ENCODE measurements at regions not wholly inside any gene's neighbourhood (a gene's known extent, or its start where the extent isn't known, plus 50 kb on each side); places are given as distances from the start of the nearest gene placed in this dataset.

- Histone ChIP-seq H3K4me1 (ENCODE audit: low read length) (no peaks in the 10 kb centered on the region), H3K36me3 (replicated peaks; ENCODE audit: low read depth, low read length) (no peaks in the 10 kb centered on the region), H3K9me3 (ENCODE audit: insufficient read depth, low read length) (no peaks in the 10 kb centered on the region), H3K79me2 (ENCODE audit: low read length) (no peaks in the 10 kb centered on the region), H3K27me3 (ENCODE audit: low read depth, low read length) (peaks cover 25% of the 10 kb centered on the region), H3K4me3 (ENCODE audit: low read length) (no peak overlapping the region), H3K27ac (ENCODE audit: low read length) (no peak overlapping the region), H3K4me2 (ENCODE audit: low read length) (no peak overlapping the region), H2AFZ (ENCODE audit: low read depth, low read length) (no peak overlapping the region), H4K20me1 (ENCODE audit: insufficient read depth, low read length) (no peaks in the 10 kb centered on the region), H3K9ac (ENCODE audit: low read length) (no peak overlapping the region)
- no peak for TF ChIP-seq EZH2phosphoT487 (IDR thresholded peaks at IDR 0.05; ENCODE audit: low read depth)
- TF ChIP-seq CTCF (IDR thresholded peaks at IDR 0.05; ENCODE audit: low read depth, low read length): no peak
These were observed 267.6 kb downstream of the METTL4 start for GRCh38 chr18:2303517-2304238.

- Histone ChIP-seq H3K9ac (ENCODE audit: low read length) (no peak overlapping the region), H3K4me2 (ENCODE audit: low read length) (no peak overlapping the region), H3K4me1 (ENCODE audit: low read length) (no peaks in the 10 kb centered on the region), H3K9me3 (ENCODE audit: insufficient read depth, low read length) (no peaks in the 10 kb centered on the region), H3K79me2 (ENCODE audit: low read length) (no peaks in the 10 kb centered on the region), H4K20me1 (ENCODE audit: insufficient read depth, low read length) (no peaks in the 10 kb centered on the region), H3K36me3 (replicated peaks; ENCODE audit: low read depth, low read length) (no peaks in the 10 kb centered on the region), H2AFZ (ENCODE audit: low read depth, low read length) (no peak overlapping the region), H3K27ac (ENCODE audit: low read length) (no peak overlapping the region), H3K27me3 (ENCODE audit: low read depth, low read length) (peaks cover 25% of the 10 kb centered on the region), H3K4me3 (ENCODE audit: low read length) (no peak overlapping the region)
- TF ChIP-seq CTCF (IDR thresholded peaks at IDR 0.05; ENCODE audit: low read depth, low read length): no peak
- TF ChIP-seq EZH2phosphoT487 (IDR thresholded peaks at IDR 0.05; ENCODE audit: low read depth): no peak
These were observed 266.7 kb downstream of the METTL4 start for GRCh38 chr18:2304378-2305175.

- Histone ChIP-seq H3K4me1 (ENCODE audit: low read length) (no peaks in the 10 kb centered on the region), H3K36me3 (replicated peaks; ENCODE audit: low read depth, low read length) (no peaks in the 10 kb centered on the region), H3K9ac (ENCODE audit: low read length) (no peak overlapping the region), H3K27me3 (ENCODE audit: low read depth, low read length) (peaks cover 13% of the 10 kb centered on the region), H3K4me2 (ENCODE audit: low read length) (no peak overlapping the region), H3K4me3 (ENCODE audit: low read length) (no peak overlapping the region), H3K27ac (ENCODE audit: low read length) (no peak overlapping the region), H4K20me1 (ENCODE audit: insufficient read depth, low read length) (no peaks in the 10 kb centered on the region), H3K9me3 (ENCODE audit: insufficient read depth, low read length) (no peaks in the 10 kb centered on the region), H3K79me2 (ENCODE audit: low read length) (no peaks in the 10 kb centered on the region), H2AFZ (ENCODE audit: low read depth, low read length) (no peak overlapping the region)
- TF ChIP-seq CTCF (IDR thresholded peaks at IDR 0.05; ENCODE audit: low read depth, low read length) (no peak), EZH2phosphoT487 (IDR thresholded peaks at IDR 0.05; ENCODE audit: low read depth) (no peak)
These were observed 264.7 kb downstream of the METTL4 start for GRCh38 chr18:2306606-2307005.

- H3K36me3 ChIP-seq (replicated peaks; ENCODE audit: low read depth, low read length): no peaks in the 10 kb centered on the region
- H3K27me3 ChIP-seq (ENCODE audit: low read depth, low read length): no peaks in the 10 kb centered on the region
- H3K9me3 ChIP-seq (ENCODE audit: insufficient read depth, low read length): no peaks in the 10 kb centered on the region
- H2AFZ ChIP-seq (ENCODE audit: low read depth, low read length): no peak overlapping the region
- H3K9ac ChIP-seq (ENCODE audit: low read length): no peak overlapping the region
- H3K4me3 ChIP-seq (ENCODE audit: low read length): no peak overlapping the region
- no peaks in the 10 kb centered on the region for H3K79me2 ChIP-seq (ENCODE audit: low read length)
- no peak overlapping the region for H3K4me2 ChIP-seq (ENCODE audit: low read length)
- peaks cover 9% of the 10 kb centered on the region for H3K4me1 ChIP-seq (ENCODE audit: low read length)
- TF ChIP-seq CTCF (IDR thresholded peaks at IDR 0.05; ENCODE audit: low read depth, low read length) (no peak), EZH2phosphoT487 (IDR thresholded peaks at IDR 0.05; ENCODE audit: low read depth) (no peak)
- no peak overlapping the region for H3K27ac ChIP-seq (ENCODE audit: low read length)
- H4K20me1 ChIP-seq (ENCODE audit: insufficient read depth, low read length): no peaks in the 10 kb centered on the region
These were observed 260.4 kb downstream of the METTL4 start for GRCh38 chr18:2310886-2311285.

All from OCI-LY3 (cell line).